ENCODE measurements at regions not wholly inside any gene's neighbourhood (a gene's known extent, or its start where the extent isn't known, plus 50 kb on each side); places are given as distances from the start of the nearest gene placed in this dataset.

DNA sequence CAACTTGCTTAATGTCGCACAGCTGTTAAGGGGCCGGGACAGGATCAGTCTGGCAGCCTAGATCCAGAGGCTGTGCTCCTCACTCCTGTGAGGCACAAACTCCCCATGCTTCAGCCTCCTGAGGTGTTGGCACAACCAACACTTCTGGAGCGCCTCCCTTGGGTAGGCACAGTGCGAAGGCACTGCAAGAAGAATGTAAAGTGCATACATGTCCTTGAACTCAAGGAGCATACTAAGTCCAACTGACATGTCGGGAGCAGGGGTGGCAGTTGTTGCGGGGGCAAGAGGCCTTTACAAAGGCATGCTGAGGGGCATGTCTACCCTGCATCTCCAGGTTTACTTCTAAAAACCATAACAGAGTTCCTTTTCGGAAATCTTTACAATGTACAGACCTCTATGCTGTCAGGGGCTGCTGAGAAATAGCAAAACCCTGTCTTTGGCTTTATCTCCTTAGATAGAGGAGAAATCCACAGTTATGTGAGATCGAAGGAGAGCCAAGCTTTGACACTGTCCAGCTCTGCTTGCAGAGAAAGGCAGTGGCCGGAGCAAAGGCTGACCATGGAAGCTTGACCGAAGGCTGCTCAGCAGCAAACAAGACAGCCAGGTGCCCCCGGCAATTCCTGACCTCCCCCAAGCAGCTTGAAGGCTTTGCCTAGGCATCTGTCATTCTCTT lies 93.9 kb downstream of the CDC7 start:
- TF ChIP-seq, protein P1, sequence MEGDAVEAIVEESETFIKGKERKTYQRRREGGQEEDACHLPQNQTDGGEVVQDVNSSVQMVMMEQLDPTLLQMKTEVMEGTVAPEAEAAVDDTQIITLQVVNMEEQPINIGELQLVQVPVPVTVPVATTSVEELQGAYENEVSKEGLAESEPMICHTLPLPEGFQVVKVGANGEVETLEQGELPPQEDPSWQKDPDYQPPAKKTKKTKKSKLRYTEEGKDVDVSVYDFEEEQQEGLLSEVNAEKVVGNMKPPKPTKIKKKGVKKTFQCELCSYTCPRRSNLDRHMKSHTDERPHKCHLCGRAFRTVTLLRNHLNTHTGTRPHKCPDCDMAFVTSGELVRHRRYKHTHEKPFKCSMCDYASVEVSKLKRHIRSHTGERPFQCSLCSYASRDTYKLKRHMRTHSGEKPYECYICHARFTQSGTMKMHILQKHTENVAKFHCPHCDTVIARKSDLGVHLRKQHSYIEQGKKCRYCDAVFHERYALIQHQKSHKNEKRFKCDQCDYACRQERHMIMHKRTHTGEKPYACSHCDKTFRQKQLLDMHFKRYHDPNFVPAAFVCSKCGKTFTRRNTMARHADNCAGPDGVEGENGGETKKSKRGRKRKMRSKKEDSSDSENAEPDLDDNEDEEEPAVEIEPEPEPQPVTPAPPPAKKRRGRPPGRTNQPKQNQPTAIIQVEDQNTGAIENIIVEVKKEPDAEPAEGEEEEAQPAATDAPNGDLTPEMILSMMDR (conservative IDR thresholded peaks at IDR 0.05), result no peak
- no peak for TF ChIP-seq ZFX (IDR thresholded peaks at IDR 0.05)
